HEK293T (cell line): ENCODE measurements at regions not wholly inside any gene's neighbourhood (a gene's known extent, or its start where the extent isn't known, plus 50 kb on each side); places are given as distances from the start of the nearest gene placed in this dataset.

ENCODE experiments used
- CTCF ChIA-PET: fragments of 350-600 bp; formaldehyde crosslinking; extraction: SDS; loops from one replicate; lab custom pipeline; 2021; ENCODE audit warnings: antibody characterized with exemption, inconsistent platforms; lab: Yijun Ruan, JAX
- POLR2A ChIA-PET: fragments of 350-600 bp; formaldehyde crosslinking; extraction: SDS; loops from one replicate; lab custom pipeline; 2020; ENCODE audit warnings: antibody characterized with exemption, inconsistent platforms; lab: Yijun Ruan, JAX
- DNase-seq: peaks from one replicate; pipeline ENCODE4 v3.0.0; 2012; ENCODE audit warnings: mixed read lengths; ENCODE audit errors: extremely low spot score
- ARNT ChIP-seq: fragments of 450-650 bp; IDR thresholded peaks from 2 replicates; pipeline ENCODE4 v1.6.1; 2017; ENCODE audit warnings: mild to moderate bottlenecking
- BHLHE40 ChIP-seq: fragments of 450-650 bp; IDR thresholded peaks from 2 replicates; pipeline ENCODE4 v1.6.1; 2016; ENCODE audit warnings: mild to moderate bottlenecking, moderate library complexity, borderline replicate concordance
- CTBP1 ChIP-seq: fragments of 450-650 bp; IDR thresholded peaks from 2 replicates; pipeline ENCODE4 v1.6.1; 2016; ENCODE audit warnings: borderline replicate concordance
- ELF4 ChIP-seq: fragments of 450-650 bp; IDR thresholded peaks from 2 replicates; pipeline ENCODE4 v1.6.1; 2017; ENCODE audit warnings: antibody characterized with exemption
- FOXA1 ChIP-seq: fragments of 450-650 bp; IDR thresholded peaks from 2 replicates; pipeline ENCODE4 v1.6.1; 2016; ENCODE audit warnings: mild to moderate bottlenecking
- FOXK2 ChIP-seq: fragments of 450-650 bp; IDR thresholded peaks from 2 replicates; pipeline ENCODE4 v1.6.1; 2016; ENCODE audit warnings: mild to moderate bottlenecking
- FOXM1 ChIP-seq: fragments of 450-650 bp; IDR thresholded peaks from 2 replicates; pipeline ENCODE4 v1.6.1; 2017; ENCODE audit warnings: mild to moderate bottlenecking, borderline replicate concordance
- HDGF ChIP-seq: fragments of 450-650 bp; IDR thresholded peaks from 2 replicates; pipeline ENCODE4 v1.6.1; 2017; ENCODE audit warnings: antibody characterized with exemption, borderline replicate concordance
- L3MBTL2 ChIP-seq: fragments of 450-650 bp; conservative IDR thresholded peaks from 2 replicates; pipeline ENCODE4 v1.6.1; 2016; ENCODE audit warnings: mild to moderate bottlenecking
- LEF1 ChIP-seq: fragments of 450-650 bp; IDR thresholded peaks from 2 replicates; pipeline ENCODE4 v1.6.1; 2017; ENCODE audit warnings: mild to moderate bottlenecking, borderline replicate concordance
- NFRKB ChIP-seq: fragments of 450-650 bp; IDR thresholded peaks from 2 replicates; pipeline ENCODE4 v1.6.1; 2016; ENCODE audit warnings: mild to moderate bottlenecking, moderate library complexity
- PKNOX1 ChIP-seq: fragments of 450-650 bp; IDR thresholded peaks from 2 replicates; pipeline ENCODE4 v1.6.1; 2016
- SP1 ChIP-seq: fragments of 450-650 bp; IDR thresholded peaks from 2 replicates; pipeline ENCODE4 v1.6.1; 2017
- SUZ12 ChIP-seq: fragments of 450-650 bp; IDR thresholded peaks from 2 replicates; pipeline ENCODE4 v1.6.1; 2016; ENCODE audit warnings: mild to moderate bottlenecking
- TARDBP ChIP-seq: fragments of 450-650 bp; IDR thresholded peaks from 2 replicates; pipeline ENCODE4 v1.6.1; 2016
- ZNF384 ChIP-seq: fragments of 450-650 bp; IDR thresholded peaks from 2 replicates; pipeline ENCODE4 v1.6.1; 2016

DNA sequence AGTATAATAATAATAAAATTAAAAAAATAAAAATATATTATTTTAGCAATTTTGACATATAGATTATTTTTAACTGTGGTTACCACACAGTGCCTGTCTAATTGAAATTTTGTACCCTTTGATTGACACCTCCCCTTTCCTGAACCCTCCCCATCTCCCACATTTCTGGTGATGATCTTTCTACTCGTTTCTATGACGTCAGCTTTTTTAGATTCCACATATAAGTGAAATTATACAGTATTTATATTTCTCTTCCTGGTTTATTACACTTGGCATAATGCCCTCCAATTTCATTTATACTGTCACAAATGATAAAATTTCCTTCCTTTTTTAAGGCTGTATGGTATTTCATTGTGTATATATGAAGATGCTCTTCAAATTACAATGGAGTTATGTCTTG, 258.1 kb upstream of the PTCHD4 start:
- no peak for DNase-seq
- ChIA-PET CTCF (no interaction called here), POLR2A (no interaction called here)
- no peak for TF ChIP-seq SP1
- TF ChIP-seq FOXM1, result no peak
- TF ChIP-seq BHLHE40, result no peak
- TF ChIP-seq TARDBP, result no peak
- no peak for TF ChIP-seq PKNOX1
- TF ChIP-seq LEF1, result no peak
- TF ChIP-seq NFRKB, result no peak
- no peak for TF ChIP-seq ARNT
- no peak for TF ChIP-seq FOXA1
- no peak for TF ChIP-seq FOXK2
- no peak for TF ChIP-seq CTBP1
- TF ChIP-seq SUZ12, result no peak
- no peak for TF ChIP-seq ELF4
- TF ChIP-seq HDGF, result no peak
- no peak for TF ChIP-seq ZNF384
- TF ChIP-seq L3MBTL2, result no peak

DNA sequence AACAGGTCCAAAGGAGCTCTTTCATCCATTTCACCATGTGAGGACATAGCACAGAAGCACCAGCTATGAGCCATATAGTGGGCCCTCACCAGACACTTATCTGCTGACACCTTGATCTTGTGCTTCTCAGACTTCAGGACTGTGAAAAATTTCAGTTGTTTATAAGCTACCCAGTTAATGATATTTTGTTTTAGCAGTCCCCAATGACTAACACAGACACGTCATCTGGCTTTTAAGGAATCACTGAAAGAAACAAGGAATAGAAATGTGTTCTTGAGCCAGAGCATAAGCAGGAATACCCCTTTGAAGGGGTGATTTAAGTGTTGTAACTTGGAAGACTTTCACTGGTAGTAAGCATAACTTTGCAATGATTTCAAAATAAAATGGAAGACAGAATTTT, 214.7 kb upstream of the PTCHD4 start:
- TF ChIP-seq TARDBP, result no peak
- no peak for TF ChIP-seq NFRKB
- TF ChIP-seq HDGF, result no peak
- TF ChIP-seq CTBP1, result no peak
- TF ChIP-seq ARNT, result no peak
- no peak for TF ChIP-seq ZNF384
- TF ChIP-seq PKNOX1, result no peak
- no peak for TF ChIP-seq FOXA1
- no peak for TF ChIP-seq L3MBTL2
- TF ChIP-seq FOXM1, result no peak
- TF ChIP-seq FOXK2, result no peak
- TF ChIP-seq ELF4, result no peak
- DNase-seq, result no peak
- CTCF ChIA-PET, result no interaction called here
- POLR2A ChIA-PET, result no interaction called here

DNA sequence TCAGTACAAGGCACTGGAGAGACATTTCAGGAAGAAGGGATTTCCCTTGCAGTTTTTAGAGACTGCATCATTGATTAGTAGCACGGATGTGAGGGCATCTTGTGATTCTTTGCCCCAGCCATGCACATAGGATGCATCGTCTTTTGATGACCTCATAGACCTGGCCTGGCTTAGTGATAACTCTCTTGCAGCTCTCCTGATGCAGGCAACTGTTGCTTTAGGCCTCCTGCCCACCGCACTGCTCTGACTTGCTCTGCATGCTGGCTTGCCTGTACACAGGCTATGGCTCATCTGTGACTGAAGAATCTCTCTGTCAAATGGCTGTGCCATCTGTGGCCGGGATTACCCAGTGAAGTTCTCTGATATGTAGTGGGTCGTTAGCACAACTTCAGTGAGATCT, 207.7 kb upstream of the PTCHD4 start:
- TF ChIP-seq SP1 (no peak), FOXK2 (no peak), HDGF (no peak), TARDBP (no peak), FOXM1 (no peak), NFRKB (no peak), FOXA1 (no peak), ELF4 (no peak), BHLHE40 (no peak), SUZ12 (no peak), ZNF384 (no peak), L3MBTL2 (no peak), CTBP1 (no peak), PKNOX1 (no peak), LEF1 (no peak), ARNT (no peak)
- CTCF ChIA-PET, result no interaction called here
- no peak for DNase-seq
- POLR2A ChIA-PET, result no interaction called here

DNA sequence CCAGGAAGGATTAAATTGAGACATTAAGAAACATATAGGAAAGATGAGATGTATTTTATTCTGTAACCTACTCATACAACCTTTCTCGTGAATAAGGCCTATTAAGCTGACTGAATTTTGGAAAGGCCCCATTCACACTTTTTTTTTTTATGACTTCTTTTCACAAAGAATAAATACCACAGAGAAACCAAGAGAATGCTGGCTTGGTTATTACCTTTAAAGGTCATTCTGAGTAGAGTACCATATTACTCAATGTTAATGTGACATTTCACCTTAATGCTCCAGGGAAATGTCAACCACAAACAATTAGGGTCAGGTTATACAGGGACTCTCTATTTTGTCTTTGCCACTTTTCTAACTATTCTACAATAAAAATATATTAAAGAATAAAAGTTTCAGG, 204.9 kb upstream of the PTCHD4 start:
- no peak for DNase-seq
- no peak for TF ChIP-seq L3MBTL2
- no peak for TF ChIP-seq SP1
- TF ChIP-seq SUZ12, result no peak
- TF ChIP-seq ZNF384, result no peak
- no peak for TF ChIP-seq FOXK2
- no peak for TF ChIP-seq NFRKB
- CTCF ChIA-PET, result no interaction called here
- POLR2A ChIA-PET, result no interaction called here

DNA sequence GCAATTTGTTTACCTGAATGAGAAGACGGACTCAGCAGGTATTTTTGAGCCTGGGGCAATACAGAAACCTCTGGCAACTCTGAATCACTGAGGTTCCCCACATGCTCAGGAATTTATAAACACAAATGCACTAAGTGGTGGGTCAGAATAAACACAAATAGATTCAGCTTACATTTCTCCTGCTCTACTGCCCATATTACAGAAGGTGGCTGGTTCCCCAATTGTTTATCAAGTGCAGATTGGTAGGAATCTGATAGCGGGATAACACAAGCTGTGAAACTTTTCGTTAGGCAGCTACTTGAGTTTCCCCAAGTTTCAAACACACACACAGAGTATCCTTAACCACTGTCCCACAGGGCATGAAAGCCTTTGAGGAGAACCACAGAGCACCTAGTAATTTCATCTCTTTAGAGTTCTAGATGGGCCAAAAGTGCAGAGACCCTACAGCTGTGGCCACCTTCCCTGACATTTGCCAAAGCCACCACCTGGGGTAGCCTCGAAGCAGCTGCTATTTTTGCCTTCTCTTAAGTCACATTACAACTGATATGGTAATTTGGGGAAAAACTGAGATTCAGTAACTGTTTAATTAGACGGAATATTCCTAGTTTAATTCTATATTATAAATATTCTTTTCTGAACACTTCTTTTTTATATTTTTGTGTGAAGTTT, 204.2 kb upstream of the PTCHD4 start:
- DNase-seq, result no peak
- CTCF ChIA-PET, result no interaction called here
- POLR2A ChIA-PET, result no interaction called here
- TF ChIP-seq NFRKB (no peak), ARNT (no peak), CTBP1 (no peak), PKNOX1 (no peak), TARDBP (no peak), FOXM1 (no peak), SP1 (no peak)

DNA sequence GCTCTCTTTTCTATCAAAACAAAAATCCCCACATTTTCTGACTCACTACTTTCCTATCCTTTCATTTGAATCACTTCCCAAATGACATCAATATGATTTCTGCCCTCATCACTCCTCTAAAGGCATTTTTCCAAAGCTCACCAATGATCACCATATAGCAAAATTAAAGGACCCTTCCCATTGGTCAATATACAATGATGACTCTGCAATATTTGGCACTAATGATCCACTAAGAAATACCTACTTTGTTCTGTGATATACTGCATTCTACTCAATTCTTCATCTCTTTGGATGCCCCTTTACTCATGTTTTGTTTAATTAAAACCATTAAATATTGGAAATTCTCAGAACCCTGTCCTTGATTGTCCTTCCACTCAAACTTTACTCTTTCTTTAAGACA, 200.3 kb upstream of the PTCHD4 start:
- POLR2A ChIA-PET, result no interaction called here

More for the DNA sequence above, 200.3 kb upstream of the PTCHD4 start:
- DNase-seq, result no peak
- CTCF ChIA-PET, result no interaction called here
- TF ChIP-seq BHLHE40 (no peak), NFRKB (no peak), ELF4 (no peak), FOXK2 (no peak), L3MBTL2 (no peak), TARDBP (no peak), SUZ12 (no peak)
